Left lung (tissue), 4 donors: ENCODE measurements at regions not wholly inside any gene's neighbourhood (a gene's known extent, or its start where the extent isn't known, plus 50 kb on each side); places are given as distances from the start of the nearest gene placed in this dataset.
A peak's percentile ranks its signal among the peaks of the same experiment; 100 is the strongest.

Source experiments
- ATAC-seq: fragments of 200-7000 bp; cut with Tn5 transposase; one replicate; pipeline ENCODE4 v1.9.1; 2020; ENCODE audit warnings: moderate library complexity
- DNase-seq, 4 donors: peaks; one replicate each; pipeline ENCODE4 v3.0.0-alpha.2; 2013 to 2020
- H3K27ac ChIP-seq, 2 donors: fragments of 200-600 bp; sonication (generic) in 1 of 2; one replicate each; pipeline versions ENCODE4 v1.5.0 to v1.8.0; 2020 to 2021
- H3K27me3 ChIP-seq, 2 donors: fragments of 200-600 bp; sonication (generic) in 1 of 2; one replicate each; pipeline versions ENCODE4 v1.5.0 to v1.8.0; 2020 to 2021
- H3K36me3 ChIP-seq, 2 donors: fragments of 200-600 bp; sonication (generic) in 1 of 2; one replicate each; pipeline versions ENCODE4 v1.5.0 to v1.8.0; 2020 to 2021
- H3K4me1 ChIP-seq, 2 donors: fragments of 200-600 bp; one replicate each; pipeline ENCODE4 v1.8.0; 2021
- H3K4me3 ChIP-seq, 2 donors: fragments of 200-600 bp; sonication (generic) in 1 of 2; one replicate each; pipeline versions ENCODE4 v1.5.0 to v1.8.0; 2020 to 2021; ENCODE audit warnings: mild to moderate bottlenecking in 1 of 2
- H3K9me3 ChIP-seq, 2 donors: fragments of 200-600 bp; sonication (generic) in 1 of 2; one replicate each; pipeline versions ENCODE4 v1.5.0 to v1.8.0; 2020 to 2021
- CTCF ChIP-seq, 2 donors: fragments of 200-600 bp; sonication (generic) in 1 of 2; IDR thresholded peaks; one replicate each; pipeline versions ENCODE4 v1.5.0 to v1.8.0; 2021; ENCODE audit warnings: antibody characterized with exemption in 2 of 2
- intact Hi-C, 2 donors: fragments of 100-400 bp; cut with DNase I; formaldehyde crosslinking; loops; one replicate each; pipeline versions ENCODE4 v1.11.2 to v1.14.2; 2022
- donor health status: DM: no; HTN: yes; CAD: no.
- donor health status: DM: no; HTN: no; CAD: no.

GRCh38 chr16:76784530-76784929 lies 406.5 kb upstream of the MON1B start:
- Histone ChIP-seq H3K4me1 (no peaks in the 10 kb centered on the region), H3K4me3 (no peak overlapping the region), H3K27ac (no peak overlapping the region), H3K36me3 (no peaks in the 10 kb centered on the region), H3K27me3 (no peaks in the 10 kb centered on the region), H3K9me3 (peaks cover 0 to 9% of the 10 kb centered on the region in 2 donors)
- no peak for TF ChIP-seq CTCF (IDR thresholded peaks at IDR 0.05)
- ATAC-seq = no peak
- intact Hi-C loops = no loop called here
- no peak for DNase-seq

- intact Hi-C loops = no loop called here
- ATAC-seq (no peak), DNase-seq (no peak)
- Histone ChIP-seq H3K9me3 (peaks cover 0 to 2% of the 10 kb centered on the region in 2 donors), H3K36me3 (no peaks in the 10 kb centered on the region), H3K27me3 (no peaks in the 10 kb centered on the region), H3K27ac (no peak overlapping the region), H3K4me1 (no peaks in the 10 kb centered on the region), H3K4me3 (no peak overlapping the region)
- no peak for TF ChIP-seq CTCF (IDR thresholded peaks at IDR 0.05)
These were observed 403.6 kb upstream of the MON1B start for GRCh38 chr16:76787394-76787793.

DNA sequence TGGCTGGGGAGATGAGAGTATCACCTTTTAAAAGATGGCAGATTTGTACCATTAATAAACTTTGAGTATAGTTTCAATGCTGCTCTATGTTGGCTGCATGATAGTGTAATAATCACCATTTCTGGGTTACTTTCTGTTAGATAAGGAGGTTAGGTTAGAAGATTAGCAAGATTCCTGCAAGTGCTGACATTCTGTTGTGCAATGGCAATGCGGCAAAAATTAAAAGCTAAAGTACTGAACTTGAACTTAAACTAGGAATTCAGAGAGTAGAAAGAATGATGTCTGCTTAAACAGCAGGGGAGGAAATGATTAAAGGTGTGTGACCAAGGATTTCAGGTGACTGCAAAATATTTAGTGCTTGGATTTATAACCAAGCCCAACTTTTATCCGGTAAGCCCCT lies 399.8 kb upstream of the MON1B start:
- Histone ChIP-seq H3K27ac (no peak overlapping the region), H3K9me3 (peaks cover 0 to 7% of the 10 kb centered on the region in 2 donors)
- intact Hi-C loops = no loop called here

GRCh38 chr16:76796416-76796815 lies 394.6 kb upstream of the MON1B start:
- no peaks in the 10 kb centered on the region for H3K4me1 ChIP-seq
- TF ChIP-seq CTCF (IDR thresholded peaks at IDR 0.05) = no peak
- peaks cover 0 to 4% of the 10 kb centered on the region in 2 donors for H3K9me3 ChIP-seq
- no peaks in the 10 kb centered on the region for H3K27me3 ChIP-seq
- H3K36me3 ChIP-seq = no peaks in the 10 kb centered on the region
- no peak overlapping the region for H3K27ac ChIP-seq
- intact Hi-C loops = no loop called here
- no peak overlapping the region for H3K4me3 ChIP-seq
- ATAC-seq (no peak), DNase-seq (peak in 2 of 4 donors; percentile 85 to 89)

More for the DNA sequence above, 399.8 kb upstream of the MON1B start:
- Histone ChIP-seq H3K27me3 (no peaks in the 10 kb centered on the region), H3K4me1 (no peaks in the 10 kb centered on the region), H3K4me3 (no peak overlapping the region), H3K36me3 (no peaks in the 10 kb centered on the region)
- TF ChIP-seq CTCF (IDR thresholded peaks at IDR 0.05) = no peak
- DNase-seq (no peak), ATAC-seq (no peak)

DNA sequence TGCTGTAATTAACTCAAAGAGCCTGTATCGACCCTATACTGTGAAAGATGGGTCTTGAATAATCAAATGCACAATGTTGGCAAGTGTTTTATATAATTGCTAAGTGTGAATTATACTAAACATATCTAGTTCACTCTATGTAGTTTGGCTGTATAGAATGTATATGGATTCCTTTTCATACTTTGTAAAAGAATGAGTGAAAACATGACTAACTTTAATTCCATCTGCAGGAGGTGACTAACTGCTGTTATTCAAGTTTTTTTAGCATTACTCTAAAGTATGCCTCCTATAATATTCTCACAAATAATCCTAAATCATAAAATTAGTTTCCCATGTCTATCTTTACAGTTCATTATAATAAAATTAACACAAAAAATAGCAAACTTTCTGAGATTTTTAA lies 394.0 kb upstream of the MON1B start:
- intact Hi-C loops = no loop called here
- no peaks in the 10 kb centered on the region for H3K36me3 ChIP-seq
- no peak overlapping the region for H3K27ac ChIP-seq
- TF ChIP-seq CTCF (IDR thresholded peaks at IDR 0.05) = no peak
- no peaks in the 10 kb centered on the region for H3K27me3 ChIP-seq
- no peak overlapping the region for H3K4me3 ChIP-seq
- H3K9me3 ChIP-seq = peaks cover 0 to 4% of the 10 kb centered on the region in 2 donors
- no peak for ATAC-seq
- no peaks in the 10 kb centered on the region for H3K4me1 ChIP-seq
- no peak for DNase-seq
